GM19455 (cell line): ENCODE measurements at regions not wholly inside any gene's neighbourhood (a gene's known extent, or its start where the extent isn't known, plus 50 kb on each side); places are given as distances from the start of the nearest gene placed in this dataset.

ENCODE experiments used
- ATAC-seq: cut with Tn5 transposase; IDR thresholded peaks from one replicate; pipeline ENCODE4 v1.9.1; 2021; ENCODE audit not compliant: unreplicated experiment

DNA sequence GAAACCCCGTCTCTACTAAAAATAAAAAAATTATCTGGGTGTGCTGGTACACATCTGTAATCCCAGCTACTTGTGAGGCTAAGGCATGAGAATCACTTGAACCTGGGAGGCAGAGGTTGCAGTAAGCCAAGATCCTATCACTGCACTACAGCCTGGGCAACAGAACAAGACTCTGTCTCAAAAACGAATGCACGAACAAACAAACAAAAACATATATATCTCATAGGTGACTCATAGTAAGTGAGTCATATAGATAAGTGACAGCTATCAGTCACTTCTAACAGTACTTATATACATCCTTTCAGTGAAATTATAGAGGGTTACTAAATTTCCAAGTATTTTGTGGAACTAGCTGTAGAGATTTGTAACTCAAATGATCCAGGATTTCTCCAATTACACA, 127.3 kb upstream of the FIGN start:
- ATAC-seq, result no peak

DNA sequence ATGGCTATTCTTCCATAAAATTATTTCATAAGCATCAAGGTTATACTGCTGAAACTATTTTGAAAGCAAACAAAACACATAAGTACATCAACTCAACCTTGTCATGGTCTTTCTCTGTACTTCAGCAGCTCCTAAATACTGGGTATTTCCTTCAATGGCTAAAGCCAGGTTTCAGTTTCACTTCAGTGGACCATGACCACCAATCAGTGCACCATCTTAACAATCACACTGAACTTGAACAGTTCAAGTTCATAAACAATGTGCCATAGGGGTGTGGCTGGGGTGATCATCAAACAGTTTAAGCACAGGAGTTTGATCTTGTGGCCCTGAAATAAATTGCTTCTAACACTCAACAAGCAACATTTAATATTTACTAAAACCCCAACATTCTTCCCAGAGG, 124.1 kb upstream of the FIGN start:
- no peak for ATAC-seq

DNA sequence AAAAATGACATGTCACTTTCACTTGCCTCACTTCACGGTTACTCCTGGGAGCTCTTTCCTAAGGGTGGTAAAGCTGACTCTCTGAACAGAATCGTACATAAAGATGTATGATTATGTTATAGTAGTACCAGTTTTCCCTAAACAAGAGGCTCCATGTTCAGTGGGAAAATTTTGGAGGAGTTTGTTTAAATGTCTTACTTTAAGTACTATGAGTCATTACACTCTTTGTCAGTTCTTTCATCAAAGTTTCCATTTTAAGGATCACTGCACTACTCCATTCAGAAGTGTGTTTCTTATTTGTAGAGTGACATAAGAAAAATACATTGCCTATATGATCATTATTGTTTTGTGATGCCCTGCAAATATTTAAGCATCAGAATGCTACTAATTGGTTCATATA, 121.1 kb upstream of the FIGN start:
- no peak for ATAC-seq

DNA sequence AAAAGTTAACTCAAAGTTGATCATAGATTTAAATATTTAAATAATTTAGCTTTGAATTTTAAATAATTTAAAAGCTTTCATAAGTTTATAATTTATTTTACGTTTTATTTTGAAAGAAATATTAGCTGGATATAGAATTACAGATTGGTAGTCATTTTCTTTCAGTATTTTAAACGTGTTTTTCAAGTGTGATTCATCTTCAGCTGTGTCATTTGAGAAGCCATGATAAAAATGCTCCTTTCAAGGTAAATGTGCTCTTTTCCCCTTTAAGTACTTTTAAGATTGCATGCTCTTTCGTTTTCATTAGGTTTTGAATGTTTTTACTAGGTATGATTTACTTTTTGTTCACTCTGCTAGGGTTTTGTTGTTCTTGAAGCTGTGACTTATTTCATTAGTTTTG, 116.8 kb upstream of the FIGN start:
- ATAC-seq, result no peak

DNA sequence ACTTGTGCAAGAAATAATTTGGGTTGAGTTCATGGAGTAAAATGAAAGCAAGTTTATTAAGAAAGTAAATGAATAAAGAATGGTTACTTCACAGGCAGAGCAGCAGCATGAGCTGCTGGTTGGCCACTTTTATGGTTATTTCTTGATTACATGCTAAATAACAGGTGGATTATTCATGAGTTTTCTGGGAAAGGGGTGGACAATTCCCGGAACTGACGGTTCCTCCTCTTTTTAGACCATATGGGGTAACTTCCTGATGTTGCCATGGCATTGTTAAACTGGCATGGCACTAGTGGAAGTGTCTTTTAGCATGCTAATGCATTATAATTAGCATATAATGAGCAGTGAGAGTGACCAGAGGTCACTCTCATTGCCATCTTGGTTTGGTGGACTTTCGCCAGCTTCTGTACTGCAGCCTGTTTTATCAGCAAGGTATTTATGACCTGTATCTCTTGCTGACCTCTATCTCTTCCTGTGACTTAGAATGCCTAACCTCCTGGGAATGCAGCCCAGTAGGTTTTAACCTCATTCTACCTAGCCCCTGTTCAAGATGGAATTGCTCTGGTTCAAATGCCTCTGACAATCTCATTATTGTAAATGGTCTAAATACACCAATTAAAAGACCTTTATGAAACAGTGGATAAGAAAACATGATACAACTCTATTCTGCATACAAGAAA, 114.1 kb upstream of the FIGN start:
- no peak for ATAC-seq

DNA sequence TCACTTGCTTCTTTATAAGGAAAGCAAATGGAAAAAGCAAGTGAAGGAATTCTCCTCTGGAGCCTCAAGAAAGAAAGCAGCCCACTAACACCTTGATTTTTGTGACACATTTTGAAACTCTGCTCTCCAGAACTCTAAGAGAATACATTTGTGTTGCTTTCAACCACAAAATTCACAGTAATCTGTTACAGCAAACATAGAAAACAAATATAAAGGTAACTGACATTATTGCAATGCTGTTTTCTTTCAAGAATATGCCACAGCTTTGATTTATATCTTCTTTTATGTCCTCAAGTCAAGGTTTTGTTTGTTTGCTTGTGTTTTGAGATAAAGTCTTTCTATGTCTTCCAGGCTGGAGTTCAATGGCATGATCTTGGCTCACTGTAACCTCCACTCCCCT, 103.1 kb upstream of the FIGN start:
- no peak for ATAC-seq

DNA sequence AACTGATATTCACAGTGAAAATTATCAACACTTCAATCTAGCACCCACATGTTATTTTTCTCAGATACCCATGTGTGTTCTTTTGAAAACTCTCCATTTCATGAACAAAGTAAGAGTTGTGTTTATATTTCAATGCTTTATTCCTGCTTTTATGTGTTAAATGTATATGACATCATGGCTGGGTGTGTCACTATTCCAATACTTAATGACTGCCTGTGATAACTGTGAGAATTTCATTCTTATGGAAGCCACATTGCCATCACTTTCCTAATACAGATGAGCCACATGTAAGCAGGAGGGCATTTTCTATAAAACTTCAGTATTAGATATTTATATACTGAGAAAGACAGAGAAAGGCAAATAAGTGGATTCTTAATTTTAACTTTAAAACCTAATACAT, 100.4 kb upstream of the FIGN start:
- ATAC-seq, result no peak

DNA sequence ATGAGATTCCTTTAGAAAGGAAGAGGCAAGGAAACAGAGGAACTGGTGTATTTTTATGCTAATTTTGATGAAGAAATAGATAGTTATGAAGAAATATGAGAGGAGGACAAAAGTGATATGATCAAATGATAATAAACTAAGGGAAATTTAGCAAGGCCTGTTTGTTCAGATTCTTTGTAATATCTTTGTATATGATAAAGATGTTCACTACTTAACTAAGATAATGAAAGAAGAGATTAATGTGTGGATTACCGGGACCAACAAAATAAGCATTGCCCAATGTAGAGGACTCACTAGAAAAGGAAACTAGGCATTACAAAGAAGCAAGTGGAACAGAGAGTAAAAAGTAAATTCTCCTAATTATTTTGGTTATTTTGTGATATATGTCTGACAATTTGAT, 99.0 kb upstream of the FIGN start:
- ATAC-seq, result no peak

DNA sequence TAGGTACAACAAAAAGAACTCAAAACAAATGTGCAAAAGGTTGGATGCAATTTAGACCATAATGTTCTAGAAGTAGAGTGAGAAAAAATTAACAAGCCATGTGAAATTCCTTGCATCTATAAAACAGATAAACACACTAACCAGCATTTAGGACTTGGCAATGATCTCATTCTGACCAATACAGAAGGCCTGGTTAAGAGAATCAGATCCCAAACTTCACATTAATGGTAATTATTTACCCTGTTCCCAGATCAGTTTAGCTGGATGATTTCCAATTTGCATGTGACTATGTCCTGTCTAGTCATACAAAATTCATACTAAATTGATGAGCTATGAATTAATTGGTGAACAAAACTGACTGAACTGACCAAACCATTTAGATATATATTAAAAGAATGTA, 98.4 kb upstream of the FIGN start:
- ATAC-seq, result no peak

DNA sequence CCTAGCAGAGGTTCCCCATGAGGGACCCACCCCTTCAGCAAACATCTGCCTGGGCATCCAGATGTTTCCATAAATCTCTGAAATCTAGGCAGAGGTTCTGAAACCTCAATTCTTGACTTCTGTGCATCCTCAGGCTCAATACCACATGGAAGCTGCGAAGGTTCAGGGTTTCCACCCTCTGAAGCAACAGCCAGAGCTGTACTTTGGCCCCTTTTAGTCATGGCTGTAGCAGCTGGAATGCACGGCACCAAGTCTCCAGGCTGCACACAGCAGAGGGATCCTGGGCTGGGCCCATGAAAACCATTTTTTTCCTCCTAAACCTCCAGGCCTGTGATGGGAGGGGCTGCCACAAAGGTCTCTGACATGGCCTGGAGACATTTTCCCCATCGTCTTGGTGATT, 93.0 kb upstream of the FIGN start:
- ATAC-seq, result no peak

DNA sequence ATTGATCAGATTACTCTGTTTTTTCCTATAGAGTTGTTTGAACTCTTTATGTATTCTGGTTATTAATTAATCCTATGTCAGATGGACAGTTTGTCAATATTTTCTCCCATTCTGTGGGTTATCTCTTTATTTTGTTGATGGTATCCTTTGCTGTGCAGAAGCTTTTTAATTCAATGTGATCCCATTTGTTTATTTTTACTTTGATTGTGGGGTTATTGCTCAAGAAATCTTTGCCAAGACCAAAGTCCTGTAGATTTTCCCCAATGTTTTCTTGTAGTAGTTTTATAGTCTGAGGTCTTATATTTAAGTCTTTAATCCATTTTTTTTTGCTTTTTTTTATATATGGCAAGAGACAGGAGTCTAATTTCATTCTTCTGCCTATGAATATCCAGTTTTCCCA, 86.2 kb upstream of the FIGN start:
- ATAC-seq, result no peak

DNA sequence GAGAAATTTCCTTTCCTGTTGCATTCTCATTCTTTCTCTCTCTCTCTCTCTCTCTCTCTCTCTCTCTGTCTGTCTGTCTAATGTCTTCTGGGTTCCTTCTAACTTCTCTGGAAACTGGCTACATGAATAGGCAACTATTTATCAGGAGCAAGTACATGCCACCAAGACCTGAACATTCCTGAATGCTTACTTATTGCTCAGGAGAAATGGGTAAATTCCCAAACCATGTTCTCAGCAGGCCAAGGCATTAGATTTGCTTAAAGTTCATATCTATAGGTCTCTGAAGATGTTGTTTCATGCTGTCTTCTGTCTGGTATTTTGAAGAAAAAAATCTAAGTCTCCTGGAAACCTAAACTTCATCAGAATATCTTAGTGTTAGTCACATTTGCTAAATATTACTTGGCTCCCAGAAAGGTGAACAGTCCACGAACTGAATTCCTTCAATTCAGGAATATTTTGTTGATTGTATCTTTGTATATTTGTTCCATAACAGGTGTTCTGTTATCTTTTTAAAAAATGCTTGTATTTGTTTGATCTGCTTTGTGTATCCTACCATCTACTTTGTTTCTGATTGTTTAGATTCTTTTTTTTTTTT, 77.2 kb upstream of the FIGN start:
- no peak for ATAC-seq

DNA sequence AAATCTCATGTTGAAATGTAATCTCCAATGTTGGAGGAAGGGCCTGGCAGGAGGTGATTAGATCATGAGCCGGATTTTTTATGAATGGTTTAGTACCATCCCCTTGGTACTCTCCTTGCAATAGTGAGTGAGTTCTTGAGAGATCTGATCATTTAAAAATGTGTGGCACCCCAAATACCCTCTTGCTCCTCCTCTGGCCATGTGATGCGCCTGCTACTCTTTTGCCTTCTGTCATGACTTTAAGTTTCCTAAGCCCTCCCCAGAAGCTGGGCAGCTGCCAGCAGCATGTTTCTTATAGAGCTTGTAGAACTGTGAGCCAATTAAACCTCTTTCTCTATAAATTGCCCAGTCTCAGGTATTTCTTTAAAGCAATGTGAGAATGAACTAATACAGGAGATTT, 72.6 kb upstream of the FIGN start:
- no peak for ATAC-seq

DNA sequence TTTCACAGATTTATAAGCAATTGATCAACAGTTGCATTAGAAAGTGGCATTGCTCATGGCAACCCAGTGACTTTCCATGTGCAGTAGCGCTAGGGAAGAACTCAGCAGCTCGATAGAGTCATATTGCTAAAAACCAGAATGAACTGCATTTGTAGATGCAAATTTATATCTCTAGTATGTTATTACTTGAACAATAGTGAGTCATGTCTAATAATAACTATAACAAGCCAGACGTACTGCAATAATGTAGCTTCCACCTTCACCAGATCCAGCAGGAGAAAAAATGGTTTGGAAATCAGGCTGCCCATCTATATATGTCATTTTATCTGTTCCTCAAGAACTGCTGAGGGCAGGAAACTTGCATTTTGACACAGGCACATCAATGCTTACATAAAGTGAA, 66.5 kb upstream of the FIGN start:
- ATAC-seq, result no peak

DNA sequence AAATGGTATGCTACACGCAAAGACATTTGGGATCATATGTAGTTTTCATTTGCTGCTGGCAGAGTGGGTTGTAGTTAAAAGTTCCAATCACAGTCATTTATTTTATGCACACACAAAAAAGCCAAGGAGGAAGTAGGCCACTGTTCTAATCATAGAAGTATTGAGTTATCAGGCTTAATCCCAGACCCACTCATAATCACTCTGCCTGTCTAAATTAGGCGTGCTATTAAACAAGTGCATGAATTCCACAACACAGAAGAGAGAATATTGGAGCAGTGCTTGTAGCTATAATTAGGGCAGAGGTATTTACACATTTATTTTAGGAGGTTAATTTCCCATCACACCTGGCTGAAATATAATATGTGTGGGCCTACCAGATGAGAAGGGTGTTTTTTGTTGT, 65.7 kb upstream of the FIGN start:
- no peak for ATAC-seq

DNA sequence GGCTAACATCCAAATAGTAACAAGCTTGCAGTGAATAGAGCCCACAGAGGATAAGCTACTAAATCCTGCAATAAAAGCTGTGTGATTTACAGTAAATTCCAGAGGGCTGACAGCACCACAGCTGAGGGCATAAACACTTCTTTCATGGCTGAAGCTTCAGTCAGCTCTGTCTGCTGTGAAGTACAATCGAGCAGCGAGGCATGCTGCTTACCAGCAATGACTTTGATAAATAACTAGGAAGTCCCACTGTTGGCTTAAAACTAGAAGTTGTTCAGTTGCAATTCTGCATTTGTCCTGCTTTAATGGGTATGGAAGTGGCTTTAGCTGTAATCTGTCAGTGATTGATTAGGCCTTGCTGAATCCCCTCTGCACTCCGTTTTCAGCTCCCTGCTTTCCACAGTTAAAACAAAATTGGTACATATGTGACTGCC, 65.2 kb upstream of the FIGN start:
- ATAC-seq, result no peak

DNA sequence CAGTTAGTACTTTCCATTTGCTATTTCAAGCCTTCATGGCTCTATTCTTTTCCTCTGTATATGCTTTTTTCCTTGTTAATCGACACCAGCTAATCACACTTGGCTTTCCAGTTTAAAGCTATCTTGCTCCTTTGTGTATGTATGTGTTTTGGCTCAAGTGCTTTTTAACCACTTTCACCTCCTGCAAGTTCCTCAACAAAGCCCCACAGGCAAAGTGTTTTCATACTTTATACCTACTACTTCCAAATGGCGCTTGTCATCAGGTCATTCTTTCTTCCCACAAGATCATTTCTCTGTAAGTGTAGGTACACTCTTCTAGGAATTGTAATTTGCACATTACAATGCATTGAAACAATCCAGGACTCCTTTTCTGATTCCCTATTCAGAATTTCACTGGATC, 64.0 kb upstream of the FIGN start:
- no peak for ATAC-seq

DNA sequence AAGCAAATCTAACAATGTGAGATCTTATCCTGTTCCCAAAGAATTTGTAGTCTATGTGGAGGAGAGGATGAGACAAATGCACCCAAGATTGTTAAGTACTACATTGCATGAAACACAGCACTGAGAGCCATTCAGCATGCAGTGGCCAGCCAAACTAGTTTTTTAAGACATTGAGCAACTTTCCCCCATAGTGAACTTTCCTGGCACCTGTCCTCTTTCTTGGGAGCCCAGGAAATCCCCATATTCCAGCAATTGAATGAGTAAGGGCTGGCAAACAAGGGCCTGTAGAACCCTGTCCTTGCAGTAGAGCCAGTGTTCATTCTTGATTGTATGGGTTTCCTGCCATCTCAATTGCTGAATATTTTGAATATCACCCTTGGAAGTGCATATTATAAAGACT, 58.8 kb upstream of the FIGN start:
- ATAC-seq, result no peak
